ENCODE measurements at regions not wholly inside any gene's neighbourhood (a gene's known extent, or its start where the extent isn't known, plus 50 kb on each side); places are given as distances from the start of the nearest gene placed in this dataset.

DNA sequence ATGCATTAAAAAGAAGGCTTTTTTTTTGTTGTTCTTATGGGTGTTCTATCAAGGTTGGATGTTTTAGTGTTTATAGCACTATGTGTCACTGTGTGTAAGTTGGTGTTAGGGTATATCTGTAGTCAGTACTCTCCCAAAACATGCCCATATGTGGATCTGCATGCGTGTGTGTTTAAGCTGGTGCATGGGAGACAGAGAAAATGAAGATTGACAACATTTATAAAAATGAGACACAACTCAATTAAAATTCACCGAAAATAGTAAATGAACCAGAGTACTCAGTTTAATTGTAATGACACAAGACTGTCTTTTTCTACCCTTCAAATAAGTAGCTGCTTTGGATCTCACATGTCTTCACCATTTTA, 323.4 kb downstream of the TMEM161B start:
- TF ChIP-seq FOXM1 (IDR thresholded peaks at IDR 0.05; ENCODE audit: low read depth) (no peak), RAD21 (IDR thresholded peaks at IDR 0.05; ENCODE audit: low read length) (no peak), POLR2AphosphoS5 (IDR thresholded peaks at IDR 0.05; ENCODE audit: low read depth, low read length) (no peak), GABPA (IDR thresholded peaks at IDR 0.05; ENCODE audit: low read depth) (no peak), FOSL2 (IDR thresholded peaks at IDR 0.05; ENCODE audit: borderline replicate concordance, low read depth) (no peak)
- TF ChIP-seq, protein P1, sequence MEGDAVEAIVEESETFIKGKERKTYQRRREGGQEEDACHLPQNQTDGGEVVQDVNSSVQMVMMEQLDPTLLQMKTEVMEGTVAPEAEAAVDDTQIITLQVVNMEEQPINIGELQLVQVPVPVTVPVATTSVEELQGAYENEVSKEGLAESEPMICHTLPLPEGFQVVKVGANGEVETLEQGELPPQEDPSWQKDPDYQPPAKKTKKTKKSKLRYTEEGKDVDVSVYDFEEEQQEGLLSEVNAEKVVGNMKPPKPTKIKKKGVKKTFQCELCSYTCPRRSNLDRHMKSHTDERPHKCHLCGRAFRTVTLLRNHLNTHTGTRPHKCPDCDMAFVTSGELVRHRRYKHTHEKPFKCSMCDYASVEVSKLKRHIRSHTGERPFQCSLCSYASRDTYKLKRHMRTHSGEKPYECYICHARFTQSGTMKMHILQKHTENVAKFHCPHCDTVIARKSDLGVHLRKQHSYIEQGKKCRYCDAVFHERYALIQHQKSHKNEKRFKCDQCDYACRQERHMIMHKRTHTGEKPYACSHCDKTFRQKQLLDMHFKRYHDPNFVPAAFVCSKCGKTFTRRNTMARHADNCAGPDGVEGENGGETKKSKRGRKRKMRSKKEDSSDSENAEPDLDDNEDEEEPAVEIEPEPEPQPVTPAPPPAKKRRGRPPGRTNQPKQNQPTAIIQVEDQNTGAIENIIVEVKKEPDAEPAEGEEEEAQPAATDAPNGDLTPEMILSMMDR (IDR thresholded peaks at IDR 0.05): no peak
- TF ChIP-seq, protein P2, sequence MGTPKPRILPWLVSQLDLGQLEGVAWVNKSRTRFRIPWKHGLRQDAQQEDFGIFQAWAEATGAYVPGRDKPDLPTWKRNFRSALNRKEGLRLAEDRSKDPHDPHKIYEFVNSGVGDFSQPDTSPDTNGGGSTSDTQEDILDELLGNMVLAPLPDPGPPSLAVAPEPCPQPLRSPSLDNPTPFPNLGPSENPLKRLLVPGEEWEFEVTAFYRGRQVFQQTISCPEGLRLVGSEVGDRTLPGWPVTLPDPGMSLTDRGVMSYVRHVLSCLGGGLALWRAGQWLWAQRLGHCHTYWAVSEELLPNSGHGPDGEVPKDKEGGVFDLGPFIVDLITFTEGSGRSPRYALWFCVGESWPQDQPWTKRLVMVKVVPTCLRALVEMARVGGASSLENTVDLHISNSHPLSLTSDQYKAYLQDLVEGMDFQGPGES (IDR thresholded peaks at IDR 0.05; ENCODE audit: low read depth, low read length): no peak

Data from SK-N-SH (cell line).